ENCODE measurements at regions not wholly inside any gene's neighbourhood (a gene's known extent, or its start where the extent isn't known, plus 50 kb on each side); places are given as distances from the start of the nearest gene placed in this dataset.

DNA sequence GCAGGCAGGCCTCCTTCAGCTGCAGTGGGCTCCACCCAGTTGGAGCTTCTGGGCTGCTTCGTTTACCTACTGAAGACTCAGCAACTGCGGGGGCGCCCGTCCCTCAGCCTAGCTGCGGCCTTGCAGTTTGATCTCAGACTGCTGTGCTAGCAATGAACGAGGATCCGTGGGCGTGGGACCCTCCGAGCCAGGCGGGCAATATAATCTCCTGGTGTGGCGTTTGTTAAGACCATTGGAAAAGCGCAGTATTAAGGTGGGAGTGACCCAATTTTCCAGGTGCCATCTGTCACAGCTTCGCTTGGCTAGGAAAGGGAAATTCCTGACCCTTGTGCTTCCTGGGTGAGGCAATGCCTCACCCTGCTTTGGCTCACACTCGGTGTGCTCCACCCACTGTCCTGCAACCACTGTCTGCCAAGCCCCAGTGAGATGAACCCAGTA, 159.2 kb upstream of the FOXP2 start:
- peak overlapping the region; percentile 22 for H3K4me3 ChIP-seq (ENCODE audit: low read depth, low read length)
- TF ChIP-seq, protein P1, sequence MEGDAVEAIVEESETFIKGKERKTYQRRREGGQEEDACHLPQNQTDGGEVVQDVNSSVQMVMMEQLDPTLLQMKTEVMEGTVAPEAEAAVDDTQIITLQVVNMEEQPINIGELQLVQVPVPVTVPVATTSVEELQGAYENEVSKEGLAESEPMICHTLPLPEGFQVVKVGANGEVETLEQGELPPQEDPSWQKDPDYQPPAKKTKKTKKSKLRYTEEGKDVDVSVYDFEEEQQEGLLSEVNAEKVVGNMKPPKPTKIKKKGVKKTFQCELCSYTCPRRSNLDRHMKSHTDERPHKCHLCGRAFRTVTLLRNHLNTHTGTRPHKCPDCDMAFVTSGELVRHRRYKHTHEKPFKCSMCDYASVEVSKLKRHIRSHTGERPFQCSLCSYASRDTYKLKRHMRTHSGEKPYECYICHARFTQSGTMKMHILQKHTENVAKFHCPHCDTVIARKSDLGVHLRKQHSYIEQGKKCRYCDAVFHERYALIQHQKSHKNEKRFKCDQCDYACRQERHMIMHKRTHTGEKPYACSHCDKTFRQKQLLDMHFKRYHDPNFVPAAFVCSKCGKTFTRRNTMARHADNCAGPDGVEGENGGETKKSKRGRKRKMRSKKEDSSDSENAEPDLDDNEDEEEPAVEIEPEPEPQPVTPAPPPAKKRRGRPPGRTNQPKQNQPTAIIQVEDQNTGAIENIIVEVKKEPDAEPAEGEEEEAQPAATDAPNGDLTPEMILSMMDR (conservative IDR thresholded peaks at IDR 0.05; ENCODE audit: low read depth, low read length): no peak
- no peak for DNase-seq (ENCODE audit: low read depth)

DNA sequence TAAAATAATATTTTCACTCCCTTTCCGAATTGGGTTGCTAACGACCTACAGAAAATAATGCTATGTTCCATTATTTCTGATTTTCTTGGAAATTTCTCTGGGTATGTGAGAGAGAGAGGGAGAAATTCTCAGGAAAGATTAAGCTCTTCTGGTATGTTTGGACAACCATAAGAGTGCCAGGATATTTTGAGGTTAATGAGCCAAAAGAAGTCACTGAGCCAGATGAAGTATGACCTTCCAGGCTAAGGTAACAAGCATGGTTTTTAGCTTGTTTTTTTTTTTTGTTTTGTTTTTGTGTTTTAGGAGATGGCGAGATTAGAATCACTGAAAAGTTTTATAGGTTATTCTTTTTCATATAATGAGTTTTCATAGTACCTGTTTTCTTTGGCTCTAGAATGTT, 171.0 kb upstream of the FOXP2 start:
- TF ChIP-seq, protein P1 (conservative IDR thresholded peaks at IDR 0.05; ENCODE audit: low read depth, low read length): no peak
- no peak overlapping the region for H3K4me3 ChIP-seq (ENCODE audit: low read depth, low read length)
- no peak for DNase-seq (ENCODE audit: low read depth)

DNA sequence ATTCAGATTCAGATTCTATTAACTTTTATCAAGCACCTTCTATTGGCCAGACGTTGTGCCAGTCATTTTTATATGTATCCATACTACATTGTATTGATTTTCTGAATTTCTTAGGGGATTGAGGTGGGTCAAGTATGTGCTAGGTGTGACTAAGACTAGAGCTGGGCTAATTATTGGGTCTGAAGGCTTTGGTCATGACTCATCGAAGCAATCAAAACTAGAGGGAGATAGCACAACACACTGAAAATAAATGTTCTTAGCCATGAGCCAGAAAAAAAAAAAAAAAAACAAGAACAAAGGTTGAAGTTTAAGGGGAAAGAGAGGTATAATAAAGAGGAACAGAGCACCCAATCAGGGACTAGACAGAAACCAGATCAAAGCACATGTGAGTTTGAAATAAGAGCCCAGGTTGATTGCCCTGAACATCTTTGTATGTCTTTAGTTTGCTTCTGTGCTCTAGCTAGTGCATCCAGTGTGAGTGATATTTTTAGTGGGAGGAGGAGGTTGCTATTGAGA, 171.6 kb upstream of the FOXP2 start:
- H3K4me3 ChIP-seq (ENCODE audit: low read depth, low read length): no peak overlapping the region
- DNase-seq (ENCODE audit: low read depth): peak; percentile 75
- TF ChIP-seq, protein P1 (conservative IDR thresholded peaks at IDR 0.05; ENCODE audit: low read depth, low read length): no peak

DNA sequence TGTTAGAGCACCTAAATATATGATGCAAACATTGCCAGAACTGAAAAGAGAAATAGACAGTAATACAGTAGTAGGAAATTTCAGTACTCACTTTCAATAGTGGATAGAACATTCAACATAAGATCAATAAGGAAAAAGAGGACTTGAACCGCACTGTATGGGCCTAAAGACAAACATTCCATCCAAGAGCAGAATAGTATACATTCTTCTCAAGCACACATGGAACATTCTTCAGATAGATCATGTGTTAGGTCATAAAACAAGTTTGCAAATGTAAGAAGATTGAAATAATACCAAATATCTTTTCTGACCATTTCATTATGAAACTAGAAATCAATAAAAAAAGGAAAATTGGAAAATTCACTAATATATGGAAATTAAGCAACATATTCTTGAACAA, 185.4 kb upstream of the FOXP2 start:
- H3K4me3 ChIP-seq (ENCODE audit: low read depth, low read length): no peak overlapping the region
- TF ChIP-seq, protein P1 (conservative IDR thresholded peaks at IDR 0.05; ENCODE audit: low read depth, low read length): no peak
- DNase-seq (ENCODE audit: low read depth): no peak

DNA sequence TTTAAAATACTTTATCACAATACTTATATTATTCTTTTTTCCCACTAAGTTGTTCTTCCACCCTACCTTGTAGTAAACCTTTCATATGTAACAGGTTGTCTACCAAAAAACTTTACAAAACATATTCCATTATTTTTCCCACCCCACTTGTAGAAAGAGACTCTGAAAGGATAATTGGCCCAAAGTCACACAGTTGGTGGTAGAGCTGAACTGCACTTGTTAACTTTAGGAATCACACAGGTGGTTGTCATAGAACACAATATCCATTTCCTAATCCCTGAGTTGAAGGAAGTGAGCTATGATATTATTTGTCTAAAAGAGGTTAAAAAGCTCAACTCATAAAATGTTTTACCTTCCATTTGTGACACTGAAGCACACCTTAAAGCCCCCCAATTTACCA, 188.8 kb upstream of the FOXP2 start:
- no peak for DNase-seq (ENCODE audit: low read depth)
- TF ChIP-seq, protein P1 (conservative IDR thresholded peaks at IDR 0.05; ENCODE audit: low read depth, low read length): no peak
- H3K4me3 ChIP-seq (ENCODE audit: low read depth, low read length): no peak overlapping the region

DNA sequence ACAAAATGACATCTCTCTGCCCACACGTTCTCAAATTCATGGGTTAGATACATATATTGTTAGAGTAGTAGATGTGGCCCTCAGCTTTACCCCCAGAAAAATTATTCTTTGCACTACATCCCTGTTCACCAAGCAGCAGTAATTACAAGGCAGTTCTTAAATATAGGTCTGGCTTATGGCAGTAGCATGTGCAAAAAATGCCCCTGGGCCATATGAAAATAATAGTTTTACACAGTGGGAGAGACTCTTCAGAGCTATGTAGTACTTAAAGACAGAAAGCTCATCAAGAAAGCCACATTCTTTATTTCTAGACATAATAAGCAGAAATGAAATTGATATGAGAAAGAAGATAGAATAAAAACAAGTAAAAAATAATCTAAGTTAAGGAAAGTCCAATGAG, 196.3 kb upstream of the FOXP2 start:
- no peak overlapping the region for H3K4me3 ChIP-seq (ENCODE audit: low read depth, low read length)
- TF ChIP-seq, protein P1 (conservative IDR thresholded peaks at IDR 0.05; ENCODE audit: low read depth, low read length): no peak
- DNase-seq (ENCODE audit: low read depth): no peak

DNA sequence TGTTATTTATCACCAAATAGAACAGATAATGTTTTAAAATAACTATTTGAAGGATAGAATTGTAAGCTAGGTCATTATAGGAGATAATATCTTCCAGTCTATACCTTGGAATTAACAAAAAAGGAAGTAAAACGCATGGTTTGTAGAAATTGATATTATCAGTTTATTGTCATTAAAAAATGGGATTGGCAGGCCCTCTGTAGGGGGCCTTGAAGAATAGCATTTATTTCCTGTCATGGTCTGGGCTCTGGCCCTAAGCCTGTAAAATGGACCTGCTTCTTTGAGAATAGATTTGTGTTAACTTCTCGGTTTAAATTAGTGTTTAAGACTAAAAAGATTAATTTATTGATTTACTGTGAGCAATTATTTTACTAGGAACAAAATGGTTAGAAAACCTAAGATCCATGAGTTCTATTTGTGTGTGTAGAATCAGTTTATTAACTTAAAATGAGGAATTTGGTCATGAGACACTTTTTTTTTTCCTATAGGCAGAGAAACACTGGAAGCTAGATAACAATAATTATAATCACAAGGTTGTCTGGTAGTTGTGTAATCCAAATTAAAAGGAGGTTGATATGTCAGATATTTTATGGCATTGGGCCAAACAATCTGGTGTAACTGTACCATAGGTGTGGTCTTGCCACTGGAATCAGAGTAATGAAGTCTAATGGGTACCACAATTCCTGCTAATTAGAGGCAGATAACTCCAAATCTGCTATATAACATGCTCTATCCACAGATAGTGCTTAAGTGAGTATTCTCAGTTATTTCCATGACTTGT, 197.4 kb upstream of the FOXP2 start:
- DNase-seq (ENCODE audit: low read depth): no peak
- H3K4me3 ChIP-seq (ENCODE audit: low read depth, low read length): no peak overlapping the region
- TF ChIP-seq, protein P1 (conservative IDR thresholded peaks at IDR 0.05; ENCODE audit: low read depth, low read length): peak; percentile 55
